Prostate gland (tissue), 2 donors: ENCODE measurements at regions not wholly inside any gene's neighbourhood (a gene's known extent, or its start where the extent isn't known, plus 50 kb on each side); places are given as distances from the start of the nearest gene placed in this dataset.

Source experiments
- POLR2A ChIP-seq: fragments of 450-650 bp; IDR thresholded peaks from one replicate; pipeline ENCODE4 v1.6.1; 2016; ENCODE audit warnings: antibody characterized with exemption, mild to moderate bottlenecking
- TF ChIP-seq, protein P1 (sequence below), 4 experiments: fragments of 200-600 bp in 2 of 4; fragments of 450-650 bp in 2 of 4; sonication (generic) in 2 of 4; IDR thresholded peaks; 1 replicate in 3 of 4; 2 replicates in 1 of 4; pipeline ENCODE4 v1.5.1; 2016 to 2019; ENCODE audit warnings: antibody characterized with exemption in 4 of 4, mild to moderate bottlenecking in 2 of 4, moderate library complexity in 2 of 4

DNA sequence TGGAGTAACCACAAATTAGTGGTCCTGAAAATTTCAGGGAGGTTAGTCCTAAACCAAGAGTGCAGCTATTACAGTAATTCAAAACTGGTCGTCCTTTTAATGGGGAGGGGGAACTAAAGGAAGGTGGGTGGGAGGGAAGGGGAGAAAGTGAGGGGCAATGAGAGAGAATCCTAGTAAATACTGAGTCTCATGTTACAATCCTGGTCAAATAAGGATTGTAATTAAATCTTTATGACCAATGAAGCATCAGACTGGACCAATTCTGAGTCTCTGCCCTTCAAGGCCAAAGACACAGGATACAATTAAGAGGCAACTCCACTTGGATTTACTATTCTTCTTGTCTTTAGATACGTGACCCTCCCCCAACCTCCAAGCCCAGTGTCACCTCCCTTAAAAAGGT is 262.9 kb downstream of the BCL11A start:
- TF ChIP-seq POLR2A, result no peak
- TF ChIP-seq, protein P1, sequence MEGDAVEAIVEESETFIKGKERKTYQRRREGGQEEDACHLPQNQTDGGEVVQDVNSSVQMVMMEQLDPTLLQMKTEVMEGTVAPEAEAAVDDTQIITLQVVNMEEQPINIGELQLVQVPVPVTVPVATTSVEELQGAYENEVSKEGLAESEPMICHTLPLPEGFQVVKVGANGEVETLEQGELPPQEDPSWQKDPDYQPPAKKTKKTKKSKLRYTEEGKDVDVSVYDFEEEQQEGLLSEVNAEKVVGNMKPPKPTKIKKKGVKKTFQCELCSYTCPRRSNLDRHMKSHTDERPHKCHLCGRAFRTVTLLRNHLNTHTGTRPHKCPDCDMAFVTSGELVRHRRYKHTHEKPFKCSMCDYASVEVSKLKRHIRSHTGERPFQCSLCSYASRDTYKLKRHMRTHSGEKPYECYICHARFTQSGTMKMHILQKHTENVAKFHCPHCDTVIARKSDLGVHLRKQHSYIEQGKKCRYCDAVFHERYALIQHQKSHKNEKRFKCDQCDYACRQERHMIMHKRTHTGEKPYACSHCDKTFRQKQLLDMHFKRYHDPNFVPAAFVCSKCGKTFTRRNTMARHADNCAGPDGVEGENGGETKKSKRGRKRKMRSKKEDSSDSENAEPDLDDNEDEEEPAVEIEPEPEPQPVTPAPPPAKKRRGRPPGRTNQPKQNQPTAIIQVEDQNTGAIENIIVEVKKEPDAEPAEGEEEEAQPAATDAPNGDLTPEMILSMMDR (IDR thresholded peaks at IDR 0.05), result no peak
